Middle frontal gyrus (tissue), 1 donor: ENCODE measurements at regions not wholly inside any gene's neighbourhood (a gene's known extent, or its start where the extent isn't known, plus 50 kb on each side); places are given as distances from the start of the nearest gene placed in this dataset.
"Not testable (repeated sequence)": the region's sequence is repeated elsewhere in the genome, so short reads cannot be mapped to it uniquely, and the experiment has no call there.

Experiments
- DNase-seq: peaks from one replicate; pipeline ENCODE4 v3.0.0-alpha.2; 2015; ENCODE audit warnings: low spot score; ENCODE audit errors: extremely low spot score

DNA sequence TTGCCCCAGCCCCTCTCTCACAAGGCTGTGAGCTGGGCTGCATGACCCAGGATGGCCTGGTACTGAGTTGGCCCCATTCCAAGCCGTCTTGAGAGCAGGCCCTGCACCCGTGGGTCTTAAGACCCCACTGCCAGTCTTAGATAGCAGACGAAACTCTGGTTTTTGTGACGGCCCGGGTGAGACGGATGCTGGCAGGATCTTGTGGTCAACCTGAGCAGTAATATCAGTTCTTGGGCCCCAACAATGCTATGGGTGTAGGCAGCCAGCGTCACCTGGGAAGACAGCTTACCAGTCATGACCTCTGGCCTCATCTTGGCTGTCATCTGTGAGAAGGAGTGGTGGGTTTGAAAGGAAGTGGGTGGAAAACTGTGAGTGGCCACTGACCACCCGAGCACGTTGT lies 305.8 kb downstream of the ARRDC4 start:
- DNase-seq = no peak

DNA sequence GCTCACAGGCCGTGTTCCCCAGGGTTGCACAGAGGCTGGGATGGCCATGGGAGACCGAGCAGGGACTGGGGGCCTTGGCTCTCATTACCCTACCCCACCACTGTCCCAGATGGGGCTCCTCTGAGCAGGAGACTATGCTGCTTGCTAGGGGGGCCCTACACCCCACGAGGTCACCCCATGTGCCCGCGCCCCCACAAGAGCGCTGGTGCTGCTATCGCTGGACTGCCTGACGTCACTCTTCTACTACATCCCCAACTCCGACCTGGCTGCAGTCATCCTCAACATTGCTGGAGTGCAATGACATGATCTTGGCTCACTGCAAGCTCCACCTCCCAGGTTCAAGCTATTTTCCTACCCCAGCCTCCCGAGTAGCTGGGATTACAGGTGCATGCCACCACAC lies 307.7 kb downstream of the ARRDC4 start:
- no peak for DNase-seq

DNA sequence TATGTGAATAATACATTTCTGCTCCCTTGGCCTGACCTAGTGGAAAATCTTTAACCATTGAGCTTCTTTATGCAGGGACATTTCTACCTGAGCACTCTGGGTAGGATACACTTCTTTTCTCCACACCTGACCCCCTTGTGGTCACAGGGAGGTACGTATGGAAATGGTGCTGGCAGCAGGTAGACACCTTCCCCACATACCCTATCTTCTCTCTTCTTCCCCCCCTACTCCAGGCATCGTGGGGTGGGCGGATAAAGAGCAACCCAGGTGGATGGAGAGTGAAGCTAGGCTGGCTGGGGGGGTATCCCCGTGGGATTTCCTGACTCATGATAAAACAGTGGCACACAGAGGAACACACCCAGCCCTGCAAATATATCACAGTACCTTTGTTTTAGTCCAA lies 312.1 kb downstream of the ARRDC4 start:
- no peak for DNase-seq

DNA sequence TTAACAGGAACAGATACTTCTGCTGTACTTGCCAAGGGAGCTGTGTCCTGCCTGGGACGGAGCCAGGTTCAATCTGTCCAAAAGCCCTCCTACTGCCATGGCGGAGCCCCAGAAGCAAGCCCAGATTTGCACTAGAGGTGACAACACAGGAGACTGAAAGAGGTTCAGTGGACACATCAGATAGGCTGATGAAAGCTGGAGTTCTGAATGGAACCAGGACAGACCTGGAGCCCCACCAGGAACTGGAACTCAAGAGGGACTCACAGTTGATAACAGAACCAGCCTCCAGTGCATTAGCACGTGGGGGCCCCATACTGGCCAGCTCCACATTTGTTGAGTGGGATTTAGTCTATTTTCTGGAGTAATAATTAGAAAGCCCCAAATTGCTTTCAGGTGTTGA lies 315.5 kb downstream of the ARRDC4 start:
- no peak for DNase-seq

DNA sequence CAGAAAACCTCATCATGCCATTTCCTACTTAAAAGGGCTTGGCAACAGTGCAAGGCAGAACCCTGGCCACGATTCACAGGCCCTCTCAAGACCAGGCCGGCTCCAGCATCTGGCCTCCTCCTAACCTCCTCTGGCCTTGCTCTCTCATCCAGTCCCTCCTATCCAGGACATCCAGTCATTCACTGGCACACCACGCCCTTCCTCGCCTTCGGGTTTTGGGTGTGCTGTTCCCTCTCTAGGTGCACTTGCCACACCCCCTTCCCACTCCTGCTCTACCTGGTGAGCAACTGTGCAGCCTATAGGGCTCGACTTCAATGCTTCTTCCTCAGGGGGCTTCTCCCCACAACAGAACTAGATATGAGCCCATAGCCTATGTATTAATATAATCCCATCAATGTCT lies 317.1 kb downstream of the ARRDC4 start:
- no peak for DNase-seq

DNA sequence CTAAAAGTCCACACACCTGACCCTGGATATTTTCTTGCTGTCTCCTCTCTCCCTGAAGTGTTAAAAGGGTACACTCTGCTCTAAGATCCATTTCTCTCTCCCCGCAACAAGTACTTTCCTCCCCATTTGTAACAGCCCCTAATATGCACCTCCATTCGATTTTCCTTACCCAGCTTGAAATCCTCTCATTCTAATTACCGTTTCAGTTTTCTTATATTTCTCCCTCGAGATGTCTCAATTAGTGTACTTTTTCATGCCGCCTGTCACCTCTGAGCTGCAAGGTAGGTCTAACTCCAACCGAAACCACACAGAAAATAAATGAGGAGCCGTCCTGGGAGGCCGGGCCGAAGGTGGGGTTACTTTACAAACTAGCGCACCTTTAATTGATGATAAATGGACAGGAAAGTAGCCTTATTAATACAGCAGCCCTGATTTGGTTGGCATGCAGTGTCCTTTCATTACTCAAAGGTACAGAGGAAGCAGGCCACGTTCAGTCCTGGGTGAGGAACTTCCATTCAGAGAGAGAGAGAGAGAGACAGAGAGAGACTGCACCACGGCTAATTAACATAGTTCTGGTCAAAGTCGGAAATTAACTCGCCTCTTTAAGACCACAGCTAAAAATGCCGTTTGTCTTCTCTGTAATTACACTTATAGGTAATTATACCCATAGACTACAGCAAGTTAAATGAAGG lies 319.9 kb downstream of the ARRDC4 start:
- DNase-seq = no peak

DNA sequence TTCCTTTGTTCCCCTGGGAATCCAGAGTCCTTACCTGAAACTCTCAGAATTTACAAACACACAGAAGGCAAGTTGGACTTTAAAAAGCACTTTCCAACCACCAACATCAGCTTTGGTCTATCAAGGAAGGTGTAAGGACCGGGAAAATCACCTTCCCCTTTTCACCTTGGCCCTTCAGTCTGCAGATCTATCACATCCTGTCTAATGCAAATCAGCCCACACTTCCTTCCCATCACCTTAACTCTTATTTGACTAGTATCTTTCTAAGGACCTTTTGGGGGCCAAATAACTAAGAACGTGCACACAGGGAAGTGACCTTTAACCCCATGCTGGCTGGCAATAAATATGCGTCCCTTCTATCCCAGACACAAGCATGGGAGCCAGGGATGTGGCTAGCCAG lies 320.6 kb downstream of the ARRDC4 start:
- no peak for DNase-seq

DNA sequence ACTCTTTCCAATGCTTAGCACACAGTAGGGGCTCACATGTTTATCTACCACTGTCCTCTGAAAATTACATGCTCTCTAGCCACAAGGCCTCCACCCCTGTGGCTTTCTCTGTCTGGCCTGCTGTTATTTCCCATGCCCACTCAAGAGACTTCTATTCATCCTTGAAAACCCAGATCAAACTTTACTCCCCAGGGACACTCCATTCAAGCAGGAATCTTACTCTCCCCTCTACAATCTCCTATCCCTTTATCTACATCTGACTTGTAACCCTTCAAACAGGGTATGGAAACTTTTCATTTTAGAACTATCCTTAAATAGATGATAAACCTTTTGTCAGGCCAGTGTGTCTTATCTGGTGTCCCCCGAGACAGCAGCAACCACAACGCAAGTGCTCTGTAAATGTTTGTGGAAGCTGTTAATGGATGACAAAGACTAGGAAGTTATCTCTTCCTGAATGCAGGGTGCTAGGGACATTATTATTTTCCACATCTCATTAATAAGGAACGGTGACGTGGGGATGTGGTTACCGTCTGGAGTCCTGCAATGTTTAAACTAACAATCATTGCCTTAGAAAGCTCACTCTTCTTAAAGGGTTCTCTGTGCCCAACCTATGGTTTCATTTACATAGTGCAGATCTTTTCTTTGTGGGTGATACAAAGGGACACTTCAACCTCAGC lies 322.3 kb downstream of the ARRDC4 start:
- DNase-seq = no peak

DNA sequence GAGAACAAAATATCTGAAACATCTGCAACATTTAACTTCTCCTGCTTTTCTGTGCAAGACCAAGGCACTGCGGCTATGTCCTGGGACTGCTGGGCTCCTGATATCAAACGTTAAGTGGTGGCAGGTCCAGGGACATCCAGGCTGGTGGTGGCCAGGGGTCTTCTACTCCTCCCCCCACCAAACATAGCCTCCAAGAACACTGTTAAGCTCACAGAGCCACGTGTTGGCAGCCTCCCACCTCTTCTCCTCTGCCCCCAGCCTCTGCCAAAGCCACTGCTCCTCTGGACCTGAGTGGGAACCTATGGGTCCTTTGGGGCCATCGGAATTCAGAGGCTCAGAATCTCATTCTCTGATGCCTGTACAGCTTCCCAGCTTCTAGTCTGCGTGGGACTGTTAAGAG lies 325.7 kb downstream of the ARRDC4 start:
- DNase-seq = no peak

DNA sequence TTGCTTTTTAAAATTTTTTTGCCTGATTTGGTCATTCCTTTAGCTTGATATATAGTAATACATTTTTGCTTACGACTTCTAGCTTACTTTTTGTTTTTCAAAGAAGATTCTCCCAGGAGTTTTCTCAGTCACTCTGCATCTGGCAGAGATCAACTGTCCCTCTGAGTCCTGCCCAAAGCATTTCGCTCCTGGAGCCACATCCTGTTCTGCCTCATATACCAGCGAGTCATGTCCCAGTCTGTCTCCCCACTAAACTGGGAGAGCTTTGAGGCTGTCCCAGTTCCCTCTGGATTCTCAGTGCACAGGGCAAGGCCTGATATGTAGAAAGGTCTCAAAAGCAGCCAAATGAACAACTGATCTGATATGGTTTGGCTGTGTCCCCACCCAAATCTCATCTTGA lies 326.3 kb downstream of the ARRDC4 start:
- DNase-seq = no peak

DNA sequence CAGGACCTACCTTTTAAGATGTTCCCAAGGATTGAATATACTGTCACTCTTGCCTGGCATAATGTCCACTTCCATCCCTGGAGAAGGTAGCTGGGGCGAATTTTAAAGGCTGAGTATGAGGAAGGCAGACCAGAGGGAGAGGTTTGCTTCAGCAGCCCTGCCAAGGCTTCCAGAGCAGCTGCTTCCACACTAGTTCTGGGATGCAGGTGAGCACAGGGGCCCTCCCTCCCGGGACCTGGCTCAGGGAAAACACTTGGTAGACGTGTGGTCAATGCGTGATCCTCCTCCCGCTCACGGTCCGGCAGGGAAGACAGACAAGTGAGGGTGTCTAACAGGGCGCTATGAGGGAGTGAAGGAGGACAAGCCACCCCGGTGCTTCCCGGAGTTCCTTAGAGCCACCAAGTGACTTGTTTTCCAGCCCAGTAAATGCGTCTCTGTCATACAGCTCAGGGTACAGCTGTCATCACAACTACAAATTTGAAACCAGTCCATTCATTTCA lies 327.6 kb downstream of the ARRDC4 start:
- no peak for DNase-seq

DNA sequence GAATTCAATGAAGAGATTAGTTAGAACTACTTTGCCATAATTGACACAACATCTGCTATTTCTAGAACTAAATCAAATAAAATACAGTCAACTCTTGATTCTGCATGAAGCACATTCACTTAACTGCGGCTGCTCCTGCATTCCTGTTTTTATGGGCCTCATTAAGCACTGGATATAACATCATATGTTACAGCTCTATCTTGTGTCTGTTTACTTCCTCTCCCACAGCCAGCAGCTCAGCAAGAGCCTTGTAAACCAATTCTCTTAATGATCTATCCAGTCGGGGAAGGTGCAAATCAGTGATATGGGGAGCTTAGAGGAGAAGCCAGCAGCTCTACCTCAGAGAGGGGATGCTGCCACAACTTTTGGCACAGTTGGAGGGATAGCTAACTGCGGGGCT lies 329.2 kb downstream of the ARRDC4 start:
- no peak for DNase-seq

DNA sequence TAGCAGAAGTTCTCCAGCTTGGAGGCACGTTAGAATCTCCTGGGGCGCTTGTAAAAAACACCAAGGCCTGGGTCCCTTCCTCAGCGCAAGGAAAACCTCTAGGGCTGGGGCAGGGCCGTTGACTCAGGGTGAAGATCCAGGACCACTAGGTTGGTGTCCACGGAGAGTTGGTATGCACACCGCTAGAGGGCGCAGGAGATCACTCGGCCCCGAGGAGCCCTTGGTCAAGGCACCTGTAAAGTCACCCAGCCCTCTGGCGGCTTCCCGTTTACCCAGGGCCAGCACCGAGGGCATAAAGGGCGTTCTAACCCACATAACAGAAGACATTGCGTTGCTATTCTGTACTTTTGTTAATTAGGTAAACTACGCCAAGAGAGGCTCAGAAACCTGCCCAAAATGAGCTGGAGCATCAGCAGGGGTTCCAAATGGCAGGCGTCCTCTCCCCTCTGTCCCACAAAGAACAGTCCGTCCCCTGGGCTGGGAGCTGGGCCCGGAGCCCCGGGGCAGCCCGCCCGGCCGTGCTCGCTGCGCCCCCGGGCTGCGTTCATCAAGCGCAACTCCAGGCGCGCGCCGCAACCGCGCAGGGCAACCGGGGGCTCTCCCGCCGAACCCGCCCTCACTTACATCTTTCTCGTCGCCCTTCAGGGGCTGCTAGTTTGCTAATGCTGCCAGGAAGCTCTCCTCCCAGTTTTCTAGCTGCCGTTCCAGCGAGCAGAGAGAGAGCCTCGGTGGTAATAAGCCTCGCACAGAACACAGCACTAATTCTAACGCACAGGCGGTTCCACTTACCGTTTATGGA lies 332.1 kb downstream of the ARRDC4 start:
- DNase-seq = no peak

DNA sequence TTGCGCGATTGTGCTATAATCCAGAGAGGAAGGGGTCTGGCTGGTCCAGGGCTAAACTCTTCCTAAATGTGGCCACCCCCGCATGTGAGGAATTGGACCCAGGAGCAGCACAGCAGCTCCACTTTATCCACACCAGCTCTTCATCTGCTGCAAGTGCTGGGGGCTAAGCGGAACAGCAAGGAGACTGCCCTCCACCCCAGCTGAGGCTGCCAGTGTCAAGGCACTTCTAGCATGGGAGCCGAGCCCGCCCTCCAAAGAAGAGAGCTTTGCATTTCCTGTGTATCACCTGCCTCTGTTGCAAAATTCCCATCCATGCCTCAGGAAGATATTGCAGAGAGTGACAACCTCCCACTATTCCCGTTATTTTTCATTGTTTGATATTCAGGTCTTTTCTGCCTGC lies 333.6 kb downstream of the ARRDC4 start:
- no peak for DNase-seq

DNA sequence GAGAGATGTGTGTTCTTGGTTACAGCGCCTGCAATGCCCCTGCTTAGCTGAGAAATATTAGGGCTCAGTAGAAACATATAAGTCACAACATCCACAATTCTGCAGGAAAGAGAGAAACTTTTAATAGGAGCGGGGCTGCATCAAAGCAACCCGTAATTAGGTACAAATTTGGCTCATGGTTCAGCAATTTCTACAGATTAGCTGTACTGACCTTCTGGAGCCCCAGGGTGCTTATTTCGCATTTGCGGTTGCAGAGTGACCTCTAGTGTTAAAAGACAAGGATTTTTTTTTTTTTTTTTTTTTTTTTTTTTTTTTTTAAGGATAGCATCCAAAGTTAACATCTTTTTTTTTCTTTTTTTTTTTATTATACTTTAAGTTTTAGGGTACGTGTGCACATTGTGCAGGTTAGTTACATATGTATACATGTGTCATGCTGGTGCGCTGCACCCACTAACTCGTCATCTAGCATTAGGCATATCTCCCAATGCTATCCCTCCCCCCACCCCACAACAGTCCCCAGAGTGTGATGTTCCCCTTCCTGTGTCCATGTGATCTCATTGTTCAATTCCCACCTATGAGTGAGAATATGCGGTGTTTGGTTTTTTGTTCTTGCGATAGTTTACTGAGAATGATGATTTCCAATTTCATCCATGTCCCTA lies 334.7 kb downstream of the ARRDC4 start:
- DNase-seq = not testable (repeated sequence)

DNA sequence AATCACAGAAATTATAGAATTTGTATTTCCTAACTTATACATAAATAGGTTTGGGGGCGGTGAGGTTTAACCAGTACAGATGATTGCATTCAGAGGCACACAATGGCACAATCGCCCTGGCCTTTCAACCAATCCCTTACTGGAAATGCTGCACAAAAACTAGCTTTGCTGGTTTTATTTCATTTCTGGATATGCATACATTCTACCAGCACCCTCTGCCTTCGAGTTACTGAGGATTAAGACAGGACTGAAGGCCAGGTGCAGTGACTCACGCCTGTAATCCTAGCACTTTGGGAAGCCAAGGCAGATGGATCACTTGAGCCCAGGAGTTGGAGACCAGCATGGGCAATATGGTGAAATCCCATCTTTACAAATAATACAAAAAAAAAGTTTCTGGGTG lies 336.1 kb downstream of the ARRDC4 start:
- DNase-seq = no peak

DNA sequence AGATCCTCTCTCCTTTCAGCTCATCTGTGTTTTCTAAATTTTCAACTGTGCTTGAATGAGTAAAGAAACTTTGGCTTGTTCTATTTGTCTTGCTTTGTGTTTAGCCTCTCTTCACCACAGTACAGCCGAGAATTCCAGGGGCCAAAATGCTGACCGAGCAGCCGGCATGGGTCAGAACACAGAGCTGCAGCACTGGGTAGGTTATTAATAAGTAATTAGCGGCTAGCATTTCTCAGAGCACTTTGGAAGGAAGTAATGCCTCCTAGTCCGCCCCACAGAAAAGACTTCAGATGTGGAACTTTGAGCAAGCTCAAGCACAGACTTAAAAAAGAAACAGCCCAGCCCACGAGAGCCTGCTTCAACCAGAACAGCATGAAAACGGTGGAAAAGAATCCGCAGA lies 343.9 kb downstream of the ARRDC4 start:
- DNase-seq = no peak

DNA sequence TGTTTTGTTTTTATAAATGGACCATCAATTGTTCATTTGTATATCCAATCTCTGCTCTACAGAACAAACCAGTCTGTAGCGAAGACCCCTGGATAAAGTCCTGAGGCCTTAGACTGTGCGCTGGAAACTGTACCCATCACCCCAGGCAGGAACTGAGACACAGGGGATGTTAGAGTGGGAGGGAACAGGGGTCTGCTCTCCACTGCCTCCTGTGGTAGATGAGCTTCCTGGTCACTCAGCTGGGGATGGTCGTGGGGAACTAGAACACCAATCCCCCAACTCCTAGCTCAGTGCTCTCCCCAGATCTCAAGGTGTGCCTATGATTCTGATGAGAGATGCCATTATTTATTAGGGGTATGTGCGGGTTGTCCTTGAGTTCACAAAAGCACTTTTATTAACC lies 340.2 kb upstream of the IGF1R start:
- DNase-seq = no peak

DNA sequence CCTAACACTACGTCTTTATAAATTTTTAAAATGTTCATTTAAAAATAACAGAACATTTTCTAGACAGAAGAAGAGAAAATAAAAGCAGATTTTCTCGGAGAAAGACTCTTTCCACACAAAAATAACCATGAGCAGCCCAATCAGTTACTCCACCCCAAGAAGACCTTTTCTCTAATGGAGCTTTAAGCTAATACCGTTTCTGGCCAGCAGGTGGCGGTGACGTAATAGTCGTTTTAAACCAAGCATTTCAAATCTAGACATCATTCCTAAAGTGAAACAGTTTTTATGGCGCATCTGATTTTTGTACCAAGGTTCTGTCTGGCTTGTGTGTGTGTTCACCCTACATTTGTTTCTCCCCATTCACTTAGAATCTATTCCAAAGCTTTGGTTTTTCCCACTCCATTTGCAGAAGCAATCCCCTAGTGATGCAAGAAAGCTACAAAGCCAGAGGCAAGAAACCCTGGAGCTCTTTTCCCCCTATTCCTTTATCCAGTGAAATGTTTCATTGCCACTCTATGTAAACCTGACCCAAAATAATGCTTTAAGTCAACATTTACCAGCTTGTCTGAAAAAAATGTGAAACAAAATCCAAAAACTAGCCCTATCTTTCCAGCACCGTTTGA lies 336.7 kb upstream of the IGF1R start:
- DNase-seq = peak; percentile 19

DNA sequence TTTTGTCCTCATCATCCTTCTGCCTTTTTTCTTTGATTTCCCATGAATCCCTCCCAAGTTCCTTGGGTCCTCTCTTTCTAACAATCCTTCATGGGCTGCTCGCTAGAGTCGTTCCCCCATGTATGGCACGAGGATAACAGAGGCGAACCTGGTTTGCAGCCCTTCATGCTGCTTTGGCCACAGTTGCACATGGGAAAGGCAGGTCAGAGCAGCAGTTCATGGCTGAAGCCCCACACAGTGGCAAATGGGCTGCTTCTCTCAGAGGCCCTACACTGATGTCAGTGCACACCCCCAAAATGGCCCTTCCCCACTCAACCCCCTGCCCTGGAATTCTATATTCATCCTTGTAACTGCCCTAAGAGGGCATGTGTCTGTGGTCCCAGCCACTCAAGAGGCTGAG lies 335.4 kb upstream of the IGF1R start:
- DNase-seq = no peak

DNA sequence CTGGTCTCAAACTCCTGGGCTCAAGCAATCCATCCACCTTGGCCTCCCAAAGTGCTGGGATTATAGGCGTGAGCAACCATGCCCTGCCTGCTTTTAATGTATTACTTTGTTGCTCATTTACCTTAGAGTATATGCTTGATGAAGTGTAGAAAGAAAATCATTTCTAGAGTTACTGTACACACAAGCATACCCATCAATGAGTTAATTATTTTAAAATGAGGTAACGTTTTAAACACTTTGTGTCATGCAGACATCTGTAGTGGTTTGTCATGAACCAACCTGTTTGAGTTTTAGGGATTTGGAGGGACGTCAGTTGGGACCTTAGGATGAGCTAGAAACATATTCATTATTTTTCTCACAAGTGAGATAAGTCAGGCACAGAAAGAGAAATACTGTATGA lies 332.4 kb upstream of the IGF1R start:
- no peak for DNase-seq
